H9 (cell line): ENCODE measurements at regions not wholly inside any gene's neighbourhood (a gene's known extent, or its start where the extent isn't known, plus 50 kb on each side); places are given as distances from the start of the nearest gene placed in this dataset.

Experiments used
- DNase-seq: peaks from one replicate; pipeline ENCODE4 v3.0.0-alpha.2; 2017
- H2AFZ ChIP-seq: one replicate; pipeline ENCODE4 v1.6.1; 2013; ENCODE audit warnings: mild to moderate bottlenecking, low read length, control low read depth, moderate library complexity
- H2AK5ac ChIP-seq: 2 replicates; pipeline ENCODE4 v1.6.1; 2013; ENCODE audit warnings: low read length, control low read depth, mixed read lengths; ENCODE audit not compliant: insufficient read length
- H2BK120ac ChIP-seq: one replicate; pipeline ENCODE4 v1.6.1; 2013; ENCODE audit warnings: low read depth, mild to moderate bottlenecking, low read length, control low read depth, inconsistent platforms; ENCODE audit not compliant: poor library complexity, severe bottlenecking
- H2BK12ac ChIP-seq: 2 replicates; pipeline ENCODE4 v1.6.1; 2013; ENCODE audit warnings: low read length, control low read depth, mixed read lengths, low read depth; ENCODE audit not compliant: insufficient read length
- H2BK15ac ChIP-seq: 2 replicates; pipeline ENCODE4 v1.6.1; 2013; ENCODE audit warnings: low read depth, low read length, control low read depth
- H2BK20ac ChIP-seq: one replicate; pipeline ENCODE4 v1.6.1; 2013; ENCODE audit warnings: low read depth, mild to moderate bottlenecking, low read length, control low read depth, inconsistent platforms; ENCODE audit not compliant: poor library complexity, severe bottlenecking
- H2BK5ac ChIP-seq: 2 replicates; pipeline ENCODE4 v1.6.1; 2013; ENCODE audit warnings: low read length, control low read depth, mixed read lengths; ENCODE audit not compliant: insufficient read length
- H3K14ac ChIP-seq: 2 replicates; pipeline ENCODE4 v1.6.1; 2013; ENCODE audit warnings: low read length, control low read depth; ENCODE audit not compliant: insufficient read depth
- H3K18ac ChIP-seq: 2 replicates; pipeline ENCODE4 v1.6.1; 2013; ENCODE audit warnings: low read depth, mild to moderate bottlenecking, mixed read lengths, low read length, control low read depth; ENCODE audit not compliant: insufficient read length
- H3K23ac ChIP-seq: 2 replicates; pipeline ENCODE4 v1.6.1; 2013; ENCODE audit warnings: low read length, control low read depth, mixed read lengths, low read depth; ENCODE audit not compliant: insufficient read length
- H3K23me2 ChIP-seq: 2 replicates; pipeline ENCODE4 v1.6.1; 2013; ENCODE audit warnings: low read depth, mild to moderate bottlenecking, mixed read lengths, low read length, control low read depth; ENCODE audit not compliant: insufficient read length, poor library complexity, severe bottlenecking
- H3K27ac ChIP-seq: 2 replicates; pipeline ENCODE4 v1.5.1; 2013; ENCODE audit warnings: low read length, control low read depth, mixed read lengths, low read depth; ENCODE audit not compliant: insufficient read length
- H3K27me3 ChIP-seq: 2 replicates; pipeline ENCODE4 v1.6.1; 2013; ENCODE audit warnings: low read length, control low read depth, inconsistent platforms; ENCODE audit not compliant: insufficient read depth
- H3K4ac ChIP-seq: 2 replicates; pipeline ENCODE4 v1.6.1; 2013; ENCODE audit warnings: low read depth, mild to moderate bottlenecking, control low read depth, inconsistent platforms, low read length, moderate library complexity
- H3K4me1 ChIP-seq: 2 replicates; pipeline ENCODE4 v1.6.1; 2013; ENCODE audit warnings: low read length, control low read depth, inconsistent platforms; ENCODE audit not compliant: insufficient read depth
- H3K4me2 ChIP-seq: 2 replicates; pipeline ENCODE4 v1.6.1; 2013; ENCODE audit warnings: low read length, control low read depth, mixed read lengths; ENCODE audit not compliant: insufficient read length, insufficient read depth
- H3K56ac ChIP-seq: 2 replicates; pipeline ENCODE4 v1.6.1; 2013; ENCODE audit warnings: low read depth, mild to moderate bottlenecking, mixed read lengths, low read length, control low read depth; ENCODE audit not compliant: insufficient read length
- H3K79me1 ChIP-seq: 2 replicates; pipeline ENCODE4 v1.6.1; 2013; ENCODE audit warnings: low read depth, mild to moderate bottlenecking, moderate library complexity, low read length, control low read depth, inconsistent platforms; ENCODE audit not compliant: insufficient read depth, poor library complexity, severe bottlenecking
- H3K79me2 ChIP-seq: 2 replicates; pipeline ENCODE4 v1.6.1; 2013; ENCODE audit warnings: low read length, control low read depth, inconsistent platforms; ENCODE audit not compliant: insufficient read depth
- H3K9ac ChIP-seq: 2 replicates; pipeline ENCODE4 v1.6.1; 2013; ENCODE audit warnings: low read length, control low read depth, mixed read lengths; ENCODE audit not compliant: insufficient read length; ENCODE audit errors: extremely low read depth
- H3K9me3 ChIP-seq: one replicate; pipeline ENCODE4 v1.6.1; 2013; ENCODE audit warnings: low read depth, low read length, inconsistent platforms; ENCODE audit not compliant: control insufficient read depth
- H3T11ph ChIP-seq: one replicate; pipeline ENCODE4 v1.6.1; 2013; ENCODE audit warnings: mild to moderate bottlenecking, low read length, control low read depth, inconsistent platforms
- H4K20me1 ChIP-seq: one replicate; pipeline ENCODE4 v1.6.1; 2013; ENCODE audit not compliant: control insufficient read depth, insufficient read length, insufficient read depth
- H4K5ac ChIP-seq: 2 replicates; pipeline ENCODE4 v1.6.1; 2013; ENCODE audit warnings: low read depth, mild to moderate bottlenecking, mixed read lengths, low read length, control low read depth; ENCODE audit not compliant: insufficient read length
- H4K8ac ChIP-seq: replicated peaks from 2 replicates; pipeline ENCODE4 v1.6.1; 2013; ENCODE audit warnings: low read length, control low read depth, mixed read lengths, low read depth; ENCODE audit not compliant: insufficient read length
- H4K91ac ChIP-seq: 2 replicates; pipeline ENCODE4 v1.6.1; 2013; ENCODE audit warnings: low read depth, mild to moderate bottlenecking, moderate library complexity, mixed read lengths, low read length, control low read depth; ENCODE audit not compliant: insufficient read length
- H3K27ac Mint-ChIP-seq, 3 experiments: 2 replicates in 2 of 3; 3 replicates in 1 of 3; pipeline ENCODE4 v1.8.0; 2020 to 2021; ENCODE audit warnings: mixed read lengths in 3 of 3, mild to moderate bottlenecking in 1 of 3, moderate library complexity in 1 of 3
- H3K27me3 Mint-ChIP-seq: 2 replicates; pipeline ENCODE4 v1.8.0; 2021; ENCODE audit warnings: low read depth, mild to moderate bottlenecking, moderate library complexity, mixed read lengths
- H3K36me3 Mint-ChIP-seq, 3 experiments: 2 replicates in 2 of 3; 3 replicates in 1 of 3; pipeline ENCODE4 v1.8.0; 2020 to 2021; ENCODE audit warnings: low read depth in 3 of 3, mixed read lengths in 3 of 3; ENCODE audit not compliant: insufficient read depth in 1 of 3
- H3K4me1 Mint-ChIP-seq, 2 experiments: 2 replicates each; pipeline ENCODE4 v1.8.0; 2020; ENCODE audit warnings: mixed read lengths in 2 of 2
- H3K4me3 Mint-ChIP-seq, 2 experiments: 2 replicates in 1 of 2; 3 replicates in 1 of 2; pipeline ENCODE4 v1.8.0; 2020 to 2021; ENCODE audit warnings: mild to moderate bottlenecking in 2 of 2, mixed read lengths in 2 of 2, moderate library complexity in 1 of 2
- H3K9me3 Mint-ChIP-seq, 2 experiments: 2 replicates in 1 of 2; 3 replicates in 1 of 2; pipeline ENCODE4 v1.8.0; 2020; ENCODE audit warnings: mild to moderate bottlenecking in 2 of 2, mixed read lengths in 2 of 2, moderate library complexity in 1 of 2
- CTCF ChIP-seq: fragments of 200-600 bp; sonication (generic); conservative IDR thresholded peaks from 3 replicates; pipeline ENCODE4 v1.8.0; 2021; ENCODE audit warnings: antibody characterized with exemption, mild to moderate bottlenecking
- WGBS: extraction: QIAGEN DNeasy Blood & Tissue Kit; methylation state at CpG from one replicate; pipeline ENCODE4 v1.1.7; 2013; ENCODE audit warnings: missing lambda C conversion rate, low lambda C conversion rate, mixed read lengths; ENCODE audit not compliant: insufficient read length; ENCODE audit errors: extremely low coverage; 5-methylcytosine and 5-hydroxymethylcytosine counted together

- no peak overlapping the region for H2AK5ac ChIP-seq
- Mint-ChIP-seq H3K4me1 (no peaks in the 10 kb centered on the region), H3K4me3 (no peak overlapping the region), H3K27me3 (no peaks in the 10 kb centered on the region), H3K27ac (no peak overlapping the region), H3K36me3 (peaks cover 0 to 4% (median 0%) of the 10 kb centered on the region in 3 experiments; a peak in 2 of 7 replicates), H3K9me3 (peaks cover 0 to 2% of the 10 kb centered on the region in 2 experiments; a peak in 2 of 5 replicates)
- no peaks in the 10 kb centered on the region for H3K4me1 ChIP-seq
- H3K23me2 ChIP-seq: no peaks in the 10 kb centered on the region
- no peak overlapping the region for H2BK15ac ChIP-seq
- H3K56ac ChIP-seq: no peak overlapping the region
- no peak overlapping the region for H3K9ac ChIP-seq
- no peak overlapping the region for H2AFZ ChIP-seq
- no peak overlapping the region for H3K14ac ChIP-seq
- no peak overlapping the region for H2BK5ac ChIP-seq
- H3K18ac ChIP-seq: no peak overlapping the region
- no peaks in the 10 kb centered on the region for H3K79me2 ChIP-seq
- H3T11ph ChIP-seq: no peak overlapping the region
- H4K8ac ChIP-seq: no peak overlapping the region
- no peaks in the 10 kb centered on the region for H3K79me1 ChIP-seq
- no peak overlapping the region for H4K91ac ChIP-seq
- no peak overlapping the region for H3K23ac ChIP-seq
- DNase-seq: no peak
- no peaks in the 10 kb centered on the region for H3K9me3 ChIP-seq
- H2BK20ac ChIP-seq: no peak overlapping the region
- H3K27ac ChIP-seq: no peak overlapping the region
- H3K27me3 ChIP-seq: no peaks in the 10 kb centered on the region
- no peak overlapping the region for H2BK120ac ChIP-seq
- H3K4ac ChIP-seq: no peak overlapping the region
- TF ChIP-seq CTCF: no peak
- H3K4me2 ChIP-seq: no peak overlapping the region
- H2BK12ac ChIP-seq: no peak overlapping the region
- no peaks in the 10 kb centered on the region for H4K20me1 ChIP-seq
- WGBS: no CpG with 5 or more reads among the region's 3 CpGs
- H4K5ac ChIP-seq: no peak overlapping the region
Observed at GRCh38 chr2:194062401-194062800, 1594.6 kb upstream of the SLC39A10 start.
